ENCODE measurements at regions not wholly inside any gene's neighbourhood (a gene's known extent, or its start where the extent isn't known, plus 50 kb on each side); places are given as distances from the start of the nearest gene placed in this dataset.

DNA sequence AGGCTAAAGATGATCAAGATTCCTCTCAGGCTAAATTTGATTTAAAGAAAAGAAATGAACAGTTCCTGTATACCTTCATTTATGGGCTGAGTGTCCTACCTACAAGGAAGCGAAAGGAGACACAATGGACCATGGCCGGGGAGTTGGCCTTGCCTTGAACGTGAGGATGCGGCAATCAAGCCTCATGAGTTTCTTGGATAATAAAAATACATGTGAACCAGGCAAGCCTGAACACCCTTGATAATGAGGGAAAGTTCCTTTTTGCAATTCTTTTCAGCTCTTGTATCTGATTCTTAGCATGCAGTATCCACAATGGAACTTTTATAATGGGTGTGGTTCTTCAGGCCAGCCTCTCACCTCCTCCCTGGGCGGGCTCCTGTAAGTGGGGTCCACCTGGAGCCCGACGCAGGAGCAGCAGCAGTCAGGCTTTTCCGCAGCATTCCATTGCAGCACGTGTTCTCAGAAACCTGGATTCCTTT lies 83.8 kb downstream of the RNASET2 start:
- TF ChIP-seq, protein P1, sequence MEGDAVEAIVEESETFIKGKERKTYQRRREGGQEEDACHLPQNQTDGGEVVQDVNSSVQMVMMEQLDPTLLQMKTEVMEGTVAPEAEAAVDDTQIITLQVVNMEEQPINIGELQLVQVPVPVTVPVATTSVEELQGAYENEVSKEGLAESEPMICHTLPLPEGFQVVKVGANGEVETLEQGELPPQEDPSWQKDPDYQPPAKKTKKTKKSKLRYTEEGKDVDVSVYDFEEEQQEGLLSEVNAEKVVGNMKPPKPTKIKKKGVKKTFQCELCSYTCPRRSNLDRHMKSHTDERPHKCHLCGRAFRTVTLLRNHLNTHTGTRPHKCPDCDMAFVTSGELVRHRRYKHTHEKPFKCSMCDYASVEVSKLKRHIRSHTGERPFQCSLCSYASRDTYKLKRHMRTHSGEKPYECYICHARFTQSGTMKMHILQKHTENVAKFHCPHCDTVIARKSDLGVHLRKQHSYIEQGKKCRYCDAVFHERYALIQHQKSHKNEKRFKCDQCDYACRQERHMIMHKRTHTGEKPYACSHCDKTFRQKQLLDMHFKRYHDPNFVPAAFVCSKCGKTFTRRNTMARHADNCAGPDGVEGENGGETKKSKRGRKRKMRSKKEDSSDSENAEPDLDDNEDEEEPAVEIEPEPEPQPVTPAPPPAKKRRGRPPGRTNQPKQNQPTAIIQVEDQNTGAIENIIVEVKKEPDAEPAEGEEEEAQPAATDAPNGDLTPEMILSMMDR (IDR thresholded peaks at IDR 0.05), result no peak
- no peak for TF ChIP-seq ZFX (IDR thresholded peaks at IDR 0.05; ENCODE audit: borderline replicate concordance)

Measured in 22Rv1 (cell line).